ENCODE measurements at regions not wholly inside any gene's neighbourhood (a gene's known extent, or its start where the extent isn't known, plus 50 kb on each side); places are given as distances from the start of the nearest gene placed in this dataset.

DNA sequence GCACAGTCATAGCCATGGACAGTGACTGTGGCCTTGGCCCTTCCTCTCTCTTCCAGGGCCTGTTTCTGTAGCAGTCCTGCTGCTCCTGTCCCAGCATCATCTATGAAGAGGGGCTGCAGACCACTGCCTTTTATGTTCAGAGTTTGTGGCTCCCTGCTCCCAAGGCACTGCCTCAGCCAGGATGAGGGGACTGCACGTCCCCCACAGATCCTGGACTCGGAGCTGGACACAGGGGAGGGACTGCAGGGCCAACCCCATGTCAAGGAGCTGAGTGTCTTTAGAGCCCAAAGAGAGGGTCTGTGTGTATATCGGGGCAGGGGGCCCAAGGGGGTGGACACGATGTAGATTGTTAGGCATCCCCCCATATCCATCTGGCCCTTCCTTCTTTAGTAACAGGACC lies 60.6 kb upstream of the DIO3 start:
- DNase-seq, result no peak

DNA sequence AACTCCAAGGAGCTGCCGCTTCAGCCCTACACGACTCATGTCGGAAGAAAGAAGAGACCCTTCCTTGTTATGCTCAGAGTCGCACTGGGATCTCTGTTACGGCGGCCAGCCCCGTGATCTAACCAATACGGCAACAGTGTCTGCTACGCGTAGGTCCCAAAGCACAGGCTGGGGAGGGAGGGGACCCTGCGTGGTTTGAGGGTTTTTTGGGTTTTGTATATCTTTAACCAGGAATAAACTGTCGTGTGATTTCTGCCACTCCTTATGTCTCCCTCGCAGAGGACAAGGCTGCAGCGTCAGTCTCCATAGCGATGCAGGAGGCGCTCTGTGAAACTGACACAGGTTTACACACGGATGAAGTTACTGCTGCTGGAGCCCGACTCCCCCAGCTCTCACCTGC lies 60.0 kb upstream of the DIO3 start:
- DNase-seq, result no peak

DNA sequence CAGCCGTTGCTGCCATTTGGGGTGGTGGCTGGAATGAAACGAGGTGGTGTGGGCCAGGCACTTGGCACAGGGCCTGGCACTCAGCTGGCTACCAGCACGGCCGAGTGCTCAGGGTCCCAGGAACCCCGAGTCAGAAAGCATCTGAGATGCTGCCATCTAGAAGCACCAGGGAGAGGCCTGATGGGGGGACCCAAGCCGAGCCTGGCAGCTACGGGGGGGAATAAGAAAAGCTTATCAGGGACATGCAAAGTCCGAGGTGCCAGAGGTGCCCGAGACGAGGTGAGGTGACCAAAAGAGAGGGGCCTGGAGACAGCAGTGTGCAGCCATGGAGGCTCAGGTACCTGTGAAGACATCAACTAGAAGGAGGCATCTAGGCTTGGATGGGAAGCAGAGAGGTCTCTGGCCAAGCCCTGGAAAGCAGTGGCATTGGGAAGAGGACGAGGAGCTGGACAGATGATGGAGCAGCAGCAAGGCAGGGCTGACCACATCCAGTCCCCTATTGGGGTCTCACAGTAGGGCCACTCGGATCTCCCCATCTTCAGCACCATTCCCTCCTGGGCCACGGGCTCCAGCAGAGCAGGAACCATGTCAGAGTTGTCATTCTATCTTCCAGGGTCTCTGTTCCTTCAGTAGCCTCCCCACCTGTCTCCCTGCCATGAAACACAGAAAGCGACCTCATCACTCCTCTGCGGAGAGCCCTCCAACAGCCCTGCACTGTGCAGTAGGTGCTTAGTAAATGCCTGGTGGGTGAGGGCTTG lies 59.3 kb upstream of the DIO3 start:
- no peak for DNase-seq

DNA sequence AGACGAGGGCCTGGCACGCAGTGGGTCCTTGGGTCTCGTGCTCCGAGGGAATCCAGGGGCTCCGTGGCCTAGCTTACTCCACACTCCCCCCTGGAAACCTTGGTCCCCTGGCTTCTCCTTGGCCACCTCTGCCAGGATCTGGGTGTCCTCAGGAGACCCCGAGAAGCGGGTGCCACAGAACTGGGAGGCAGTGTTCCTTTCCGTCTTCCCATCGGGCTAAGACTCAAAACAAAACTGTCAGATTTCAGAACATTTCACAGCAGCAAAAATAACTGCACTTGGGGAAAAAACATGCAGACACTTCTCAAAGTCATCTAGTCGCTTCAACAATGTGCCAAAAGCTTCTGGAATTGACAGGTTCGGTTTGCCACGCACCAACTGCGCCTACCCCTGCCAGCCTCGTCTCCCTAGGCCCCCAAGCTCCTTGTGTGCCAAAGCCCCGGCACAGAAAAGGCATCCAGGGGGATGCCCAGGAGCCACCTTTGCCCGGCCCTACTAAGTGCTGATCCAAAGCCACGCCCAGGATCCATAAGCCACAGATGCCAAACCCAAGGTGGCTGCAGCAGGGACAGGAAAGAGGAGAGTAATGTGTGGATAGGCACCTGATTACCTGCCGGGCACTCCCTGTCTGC lies 58.4 kb upstream of the DIO3 start:
- DNase-seq, result no peak

DNA sequence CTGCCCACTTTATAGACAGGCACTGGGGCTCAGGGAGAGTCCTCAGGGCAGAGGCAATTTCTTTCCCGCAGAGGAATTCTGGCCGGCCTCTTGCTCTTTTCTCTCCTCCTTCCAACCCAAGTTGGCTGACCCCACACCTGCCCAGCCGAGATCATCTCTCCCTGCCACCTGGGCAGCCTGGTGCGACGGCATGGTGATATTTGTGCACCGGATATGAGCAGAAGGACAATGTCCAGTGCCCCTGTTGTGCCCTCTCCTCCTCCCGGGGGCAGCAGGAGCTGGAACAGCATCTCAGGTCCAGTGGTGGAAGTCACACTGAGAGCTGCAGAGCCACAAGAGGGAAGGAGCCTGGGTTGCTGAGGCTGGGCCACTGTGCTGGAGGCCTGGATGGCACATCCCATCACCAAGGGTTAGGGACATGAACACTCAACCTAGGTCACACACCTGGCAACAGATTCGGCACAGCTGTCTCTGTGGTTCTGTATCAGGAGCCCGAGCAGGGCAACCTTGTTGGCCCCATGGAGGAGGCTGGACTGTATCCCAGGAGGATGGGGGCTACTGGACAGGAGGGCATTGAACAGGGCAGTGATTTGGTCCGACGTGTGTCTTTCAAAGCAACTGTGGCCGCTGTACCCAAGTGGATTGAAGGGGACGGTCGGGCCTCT lies 57.7 kb upstream of the DIO3 start:
- no peak for DNase-seq

DNA sequence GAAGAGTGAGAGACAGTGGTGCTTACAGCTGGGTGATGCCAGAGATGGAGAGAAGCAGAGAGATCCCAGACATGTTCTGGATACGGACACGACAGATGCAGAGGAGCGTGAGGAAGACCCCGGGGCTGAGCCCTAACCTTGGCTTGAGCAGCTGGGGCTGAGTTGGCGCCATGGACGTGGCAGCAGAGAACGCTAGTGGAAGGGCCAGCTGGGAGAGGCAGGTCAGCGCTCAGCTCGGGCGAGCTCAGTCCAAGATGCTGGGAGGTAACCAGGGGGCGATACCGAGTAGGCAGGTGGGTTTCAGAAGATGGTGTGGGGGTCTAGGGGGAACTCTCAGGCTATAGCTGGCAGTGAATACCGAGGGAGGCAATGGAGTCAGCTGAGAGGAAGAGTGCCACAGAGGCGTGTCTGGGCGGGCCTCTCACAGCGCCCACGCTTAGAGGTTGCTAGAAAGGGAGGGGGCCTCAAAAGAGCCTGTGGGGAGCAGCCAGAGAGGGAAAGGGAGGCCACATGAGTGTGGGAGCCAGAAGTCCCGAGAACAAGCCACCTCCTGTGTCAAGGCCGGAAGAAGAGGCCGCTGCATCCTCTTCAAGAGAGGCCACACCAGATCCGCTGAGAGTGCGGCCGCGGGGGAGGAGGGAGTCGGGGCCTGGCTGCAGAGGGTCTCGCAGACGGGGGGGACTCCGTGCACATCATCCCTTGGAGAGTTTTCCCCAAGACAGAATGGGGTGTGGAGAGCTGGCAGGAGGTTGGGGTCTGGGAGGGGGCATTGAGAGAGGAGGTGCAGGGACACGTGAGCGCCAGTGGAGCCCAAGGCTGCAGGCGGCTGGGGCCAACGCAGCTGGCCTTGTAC lies 57.0 kb upstream of the DIO3 start:
- no peak for DNase-seq

DNA sequence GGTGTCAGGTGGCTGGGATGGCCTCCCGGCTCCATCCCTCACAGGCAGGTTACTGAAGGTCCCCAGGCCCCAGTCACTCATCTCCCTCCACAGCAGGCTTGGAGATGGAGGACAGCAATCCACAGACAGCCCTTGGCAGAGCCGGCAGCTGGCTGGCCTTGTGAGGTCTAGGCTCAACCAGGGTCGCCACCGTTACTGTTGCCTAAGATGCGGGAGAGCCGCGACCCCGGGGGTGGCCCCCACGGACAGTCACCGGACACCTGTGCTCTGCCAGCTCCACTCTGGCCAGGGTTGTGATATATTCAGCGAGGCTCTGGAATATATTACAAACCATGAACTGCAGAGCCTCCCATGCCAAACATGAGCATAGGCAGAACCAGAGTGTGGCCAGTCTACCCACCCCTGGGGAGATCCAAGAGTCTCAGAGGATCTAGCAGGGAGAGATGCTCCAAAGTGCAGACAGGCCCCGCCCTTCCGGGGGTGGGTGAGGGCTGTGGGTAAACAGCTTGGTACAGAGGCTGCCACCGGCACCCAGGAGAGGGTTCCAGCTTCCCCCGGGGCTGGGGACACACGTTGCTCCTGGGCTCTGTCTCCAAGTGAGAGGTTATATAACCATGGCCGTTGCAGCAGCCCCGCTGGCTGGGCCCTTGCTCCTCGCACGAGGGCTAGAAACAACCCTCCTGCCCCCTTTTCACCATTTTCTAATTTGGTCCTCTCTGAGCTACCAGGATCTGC lies 55.9 kb upstream of the DIO3 start:
- no peak for DNase-seq

DNA sequence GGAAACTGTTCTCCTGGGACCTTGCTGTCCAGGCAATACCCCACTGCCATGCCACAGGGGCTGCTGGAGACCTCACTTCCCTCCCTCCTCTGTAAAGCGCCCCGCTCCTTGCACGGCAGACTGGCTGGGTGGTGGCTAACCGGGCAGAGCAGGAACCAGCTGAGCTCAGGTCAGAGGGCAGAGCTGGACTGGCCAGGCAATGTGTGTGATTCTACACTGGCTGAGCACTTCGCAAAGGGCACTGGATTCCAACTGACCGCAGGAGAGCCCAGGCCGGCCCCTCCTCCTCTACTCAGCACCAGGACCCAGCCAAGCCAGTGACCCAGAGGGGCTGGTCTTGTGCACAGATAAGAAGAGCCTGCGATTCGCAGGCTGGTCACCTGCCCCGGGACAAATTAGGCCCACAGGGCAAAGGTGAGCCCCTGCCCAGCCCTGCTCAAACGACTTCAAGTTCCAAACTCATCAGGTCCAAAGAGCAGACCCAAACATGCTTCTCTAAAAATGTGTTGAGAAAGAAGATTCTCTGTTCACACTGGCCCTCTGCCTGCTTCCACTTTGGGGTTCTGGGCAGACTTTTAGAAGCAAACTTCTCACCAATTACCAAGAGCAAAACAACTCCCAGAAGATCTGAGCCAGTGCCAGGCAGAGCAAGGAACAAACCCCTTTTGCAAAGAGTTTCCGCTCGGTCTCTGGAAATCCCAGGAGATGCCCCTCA lies 54.9 kb upstream of the DIO3 start:
- no peak for DNase-seq

DNA sequence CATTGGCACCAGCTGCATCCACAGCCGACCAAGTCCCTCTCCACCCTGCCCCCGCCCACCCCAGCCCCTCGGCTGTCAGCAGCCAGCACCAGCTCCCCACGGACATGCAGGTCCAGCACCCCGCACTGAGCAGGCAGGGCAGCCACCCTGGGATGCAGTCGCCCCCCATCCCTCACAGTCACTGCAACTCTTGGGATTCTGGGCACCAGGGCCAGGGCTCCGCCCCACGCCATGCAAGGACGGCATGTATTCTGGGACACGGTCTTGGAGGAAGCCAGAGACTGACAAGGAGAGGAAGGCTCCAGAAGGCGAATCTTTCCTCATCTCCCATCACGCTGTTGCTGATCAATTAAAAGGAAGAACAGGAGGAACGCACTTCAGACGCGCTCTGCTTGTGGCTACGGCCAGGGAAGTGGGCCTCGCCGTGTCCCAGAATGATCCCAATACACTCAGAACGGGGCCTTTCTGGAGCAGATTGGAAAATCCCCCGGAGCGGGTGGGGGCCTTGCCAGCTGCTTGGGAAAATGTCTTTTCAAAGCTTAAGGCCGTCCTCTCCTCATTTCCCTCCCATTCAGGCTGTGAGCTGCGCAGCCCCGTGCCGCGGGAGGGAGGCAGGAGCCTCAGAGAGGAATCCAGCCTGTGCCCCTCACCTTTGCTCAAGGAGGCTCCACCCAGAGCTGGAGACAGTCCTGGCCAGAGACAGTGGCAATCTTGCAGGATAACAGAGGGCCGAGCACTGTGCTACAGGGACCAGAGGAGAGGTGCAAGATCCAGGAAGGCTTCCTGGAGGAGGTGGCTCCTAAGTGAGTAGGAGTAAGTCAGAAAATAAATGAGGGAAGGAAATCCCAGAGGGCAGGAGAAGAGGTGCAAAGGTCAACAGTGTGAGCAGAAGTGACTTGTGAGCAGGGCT lies 54.1 kb upstream of the DIO3 start:
- no peak for DNase-seq

DNA sequence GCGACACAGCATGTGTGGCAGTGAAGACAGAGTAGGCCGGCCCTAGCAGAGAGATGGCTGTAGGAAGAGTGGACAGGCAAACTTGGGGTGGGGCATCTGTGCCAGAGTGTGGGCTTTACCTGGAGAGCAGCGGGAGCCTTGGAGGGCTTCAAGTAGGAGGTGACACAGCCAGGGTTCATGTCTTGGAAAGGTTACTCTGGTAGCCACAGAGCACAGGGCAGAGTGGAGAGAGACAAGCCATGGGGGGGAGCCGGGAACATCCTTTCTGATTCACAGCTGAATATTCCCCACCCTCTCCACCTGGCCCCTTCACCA lies 53.5 kb upstream of the DIO3 start:
- DNase-seq, result no peak

DNA sequence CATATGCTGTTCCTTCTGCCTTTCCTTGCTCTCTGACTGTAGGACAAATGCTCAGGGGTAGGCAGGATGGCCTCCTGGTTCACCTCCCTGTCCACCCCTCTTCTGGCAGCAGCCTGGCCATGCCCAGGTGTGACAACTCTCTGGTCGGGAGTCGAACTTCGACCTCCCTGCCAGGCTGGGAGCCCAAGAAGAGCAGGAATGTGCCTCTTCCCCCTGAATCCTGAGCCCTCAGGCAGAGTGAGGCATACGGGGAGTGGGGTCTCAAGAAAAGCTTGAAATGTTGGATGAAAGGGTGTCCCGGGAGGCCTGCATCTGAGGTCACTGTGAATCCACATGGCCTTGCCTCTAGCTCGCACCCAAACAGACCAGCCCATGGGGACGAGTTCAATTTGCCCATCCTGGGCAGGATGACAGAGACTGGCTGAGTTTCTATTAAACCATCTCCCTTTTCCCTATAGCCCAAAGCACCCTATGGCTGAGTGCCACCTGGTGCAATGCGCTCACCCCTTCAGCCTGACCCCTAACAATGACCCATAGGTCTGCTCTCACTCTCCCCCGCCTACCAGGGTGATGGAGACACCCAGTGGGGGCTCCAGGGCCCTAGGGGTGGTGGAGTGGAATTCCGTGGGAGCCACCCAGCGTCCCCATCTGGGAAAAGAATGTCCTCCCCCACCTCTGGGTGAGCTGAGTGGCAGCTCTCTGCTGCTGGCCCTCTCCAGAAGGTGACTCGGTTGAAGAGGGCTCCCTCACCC lies 52.9 kb upstream of the DIO3 start:
- DNase-seq, result no peak

DNA sequence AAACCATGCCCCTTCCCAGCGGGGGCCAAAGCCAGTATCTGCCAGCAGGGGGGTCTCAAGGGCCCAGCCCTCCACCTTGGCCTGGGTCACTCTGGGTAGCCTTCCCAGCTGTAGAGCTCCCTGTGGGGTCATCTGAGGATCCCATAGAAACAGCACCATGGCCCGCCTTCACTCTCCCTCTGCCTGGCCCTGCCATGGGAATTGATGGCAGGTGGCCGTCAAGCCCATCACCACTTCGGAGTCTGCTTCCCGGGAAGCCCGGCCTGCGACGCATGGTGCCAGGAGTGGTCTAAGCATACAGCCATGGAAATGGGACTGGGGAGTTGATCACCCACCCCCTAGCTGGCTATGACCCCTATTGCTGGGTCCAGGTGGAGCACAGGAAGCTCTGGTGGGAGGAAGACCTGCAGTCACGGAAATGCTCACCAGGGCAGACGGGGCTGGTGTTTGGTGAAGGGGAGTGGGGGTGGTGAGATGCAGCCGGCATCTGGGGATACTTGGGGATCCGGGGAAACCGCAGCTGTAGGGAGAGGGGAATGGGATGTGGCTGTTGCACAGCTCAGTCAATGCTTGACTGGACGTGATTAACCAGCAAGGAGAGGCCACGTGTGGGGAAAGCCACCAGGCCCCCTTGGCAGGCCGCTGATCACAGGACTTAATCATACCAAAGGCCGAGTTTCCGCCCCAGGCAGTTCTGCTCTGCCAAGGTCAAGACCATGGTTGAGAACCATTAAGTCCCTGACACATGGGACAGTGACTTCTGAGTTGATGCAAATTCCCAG lies 52.2 kb upstream of the DIO3 start:
- DNase-seq, result no peak

DNA sequence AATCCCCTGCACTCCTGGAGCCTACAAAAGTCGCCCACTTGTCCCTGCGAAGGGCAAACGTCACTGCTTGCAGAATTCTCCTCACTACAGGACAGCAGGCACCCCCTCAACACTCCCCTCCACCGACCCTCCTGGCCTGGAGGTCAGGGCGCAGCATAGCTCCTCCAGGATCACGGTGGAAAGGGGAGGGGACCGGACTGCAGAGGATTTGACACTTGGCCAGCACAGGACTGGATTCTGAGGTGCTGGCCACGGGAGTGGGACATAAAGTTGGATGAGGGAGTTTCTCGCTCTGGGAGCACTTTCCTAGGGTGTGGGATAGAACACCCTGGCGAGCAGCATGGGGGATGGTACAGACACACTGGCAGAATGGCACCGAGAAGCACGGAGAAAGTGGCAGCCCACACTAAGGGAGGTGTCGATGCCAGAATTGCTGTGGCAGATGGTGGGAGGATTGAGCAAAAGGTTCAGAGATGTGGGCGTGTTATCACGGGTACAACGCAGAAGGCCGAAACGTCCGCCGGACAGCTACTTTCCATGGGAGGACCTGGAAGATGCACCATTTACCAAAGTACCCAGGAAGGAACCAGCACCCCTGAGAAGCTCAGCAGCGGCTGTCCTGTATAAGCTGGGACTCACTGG lies 51.4 kb upstream of the DIO3 start:
- no peak for DNase-seq

DNA sequence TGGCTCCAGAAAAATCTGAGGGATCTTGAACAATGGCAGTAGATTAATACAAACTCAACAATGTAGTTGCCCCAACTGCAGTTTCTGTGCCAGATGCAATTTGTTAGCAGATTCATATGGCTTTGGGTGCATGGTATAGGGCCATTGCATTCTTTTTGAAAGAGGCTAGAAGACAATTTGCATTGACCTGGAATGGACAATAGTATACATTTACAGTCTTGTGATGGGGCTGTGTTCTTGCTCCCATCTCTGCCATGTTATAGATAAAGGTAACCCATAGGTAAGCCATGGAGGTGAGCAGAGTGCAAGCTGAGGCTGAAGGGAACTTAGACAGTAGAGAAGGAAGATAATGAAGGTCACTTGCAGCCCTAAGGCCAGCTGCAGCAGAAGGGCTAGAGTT lies 50.1 kb upstream of the DIO3 start:
- DNase-seq, result no peak

All from activated CD4-positive, alpha-beta T cell treated with anti-CD3 and anti-CD28 coated beads for 48 hours (primary cell).